HepG2 (cell line): ENCODE measurements at regions not wholly inside any gene's neighbourhood (a gene's known extent, or its start where the extent isn't known, plus 50 kb on each side); places are given as distances from the start of the nearest gene placed in this dataset.

Source experiments
- PHB2 ChIP-seq: fragments of 450-650 bp; IDR thresholded peaks from 2 replicates; pipeline ENCODE4 v1.6.1; 2018; ENCODE audit not compliant: partially characterized antibody
- SAFB2 ChIP-seq: sonication (generic); formaldehyde crosslinking; IDR thresholded peaks from 2 replicates; pipeline ENCODE4 v1.5.1; 2020; ENCODE audit warnings: missing genetic modification reagents, low read depth, mild to moderate bottlenecking, borderline replicate concordance
- TF ChIP-seq, protein P1 (sequence below), 2 experiments: sonication (generic) in 1 of 2; formaldehyde crosslinking in 1 of 2; IDR thresholded peaks; 2 replicates each; pipeline versions ENCODE4 v1.5.1 to v1.6.1; 2011 to 2020; ENCODE audit warnings: borderline replicate concordance in 1 of 2, low read depth in 1 of 2, low read length in 1 of 2, mild to moderate bottlenecking in 1 of 2, missing genetic modification reagents in 1 of 2, moderate library complexity in 1 of 2
- TF ChIP-seq, protein P2 (sequence below): sonication (generic); formaldehyde crosslinking; IDR thresholded peaks from 2 replicates; pipeline ENCODE4 v1.5.0; 2020; ENCODE audit warnings: mild to moderate bottlenecking, missing genetic modification reagents, moderate library complexity

DNA sequence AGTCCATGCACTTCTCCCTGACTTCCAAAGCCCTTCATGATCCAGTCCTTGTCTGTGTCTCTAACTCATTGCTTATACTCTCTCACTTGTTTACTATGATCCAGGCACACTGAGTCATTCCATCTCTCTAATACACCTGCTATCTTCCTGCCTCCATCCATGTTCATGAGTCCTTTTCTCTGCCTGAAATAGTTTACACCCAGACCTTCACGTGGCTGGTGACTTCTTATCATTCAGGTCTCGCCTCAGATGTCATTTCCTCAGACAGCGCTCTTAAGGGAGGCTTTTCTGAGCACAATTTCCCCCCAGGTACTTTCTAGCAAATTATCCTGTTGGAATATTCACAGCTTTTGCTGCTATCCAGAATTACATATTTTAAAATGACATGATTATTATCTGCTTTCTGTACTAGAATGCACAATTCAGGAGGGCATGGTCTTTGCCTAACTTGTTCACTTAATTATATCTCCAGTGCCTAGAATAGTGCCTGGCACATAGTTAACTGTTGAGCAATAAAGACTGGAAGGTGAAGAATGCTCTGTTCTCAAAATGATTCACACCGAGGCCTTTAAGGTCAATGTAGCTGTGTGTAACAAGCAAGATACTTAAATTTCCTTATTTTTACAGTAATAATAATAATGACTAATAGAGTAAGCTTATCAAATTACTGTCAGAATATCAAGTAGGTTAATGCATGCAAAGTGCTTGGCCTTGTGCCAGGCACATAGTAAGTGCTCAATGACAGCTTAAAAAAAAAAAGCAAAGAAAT lies 183.7 kb upstream of the SPRY2 start:
- TF ChIP-seq SAFB2 (CRISPR knock-in tag): no peak
- TF ChIP-seq, protein P1, sequence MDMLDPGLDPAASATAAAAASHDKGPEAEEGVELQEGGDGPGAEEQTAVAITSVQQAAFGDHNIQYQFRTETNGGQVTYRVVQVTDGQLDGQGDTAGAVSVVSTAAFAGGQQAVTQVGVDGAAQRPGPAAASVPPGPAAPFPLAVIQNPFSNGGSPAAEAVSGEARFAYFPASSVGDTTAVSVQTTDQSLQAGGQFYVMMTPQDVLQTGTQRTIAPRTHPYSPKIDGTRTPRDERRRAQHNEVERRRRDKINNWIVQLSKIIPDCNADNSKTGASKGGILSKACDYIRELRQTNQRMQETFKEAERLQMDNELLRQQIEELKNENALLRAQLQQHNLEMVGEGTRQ (IDR thresholded peaks at IDR 0.05; ENCODE audit: low read depth, low read length): no peak
- TF ChIP-seq, protein P1 (CRISPR knock-in tag; IDR thresholded peaks at IDR 0.05; ENCODE audit: borderline replicate concordance): no peak
- TF ChIP-seq, protein P2, sequence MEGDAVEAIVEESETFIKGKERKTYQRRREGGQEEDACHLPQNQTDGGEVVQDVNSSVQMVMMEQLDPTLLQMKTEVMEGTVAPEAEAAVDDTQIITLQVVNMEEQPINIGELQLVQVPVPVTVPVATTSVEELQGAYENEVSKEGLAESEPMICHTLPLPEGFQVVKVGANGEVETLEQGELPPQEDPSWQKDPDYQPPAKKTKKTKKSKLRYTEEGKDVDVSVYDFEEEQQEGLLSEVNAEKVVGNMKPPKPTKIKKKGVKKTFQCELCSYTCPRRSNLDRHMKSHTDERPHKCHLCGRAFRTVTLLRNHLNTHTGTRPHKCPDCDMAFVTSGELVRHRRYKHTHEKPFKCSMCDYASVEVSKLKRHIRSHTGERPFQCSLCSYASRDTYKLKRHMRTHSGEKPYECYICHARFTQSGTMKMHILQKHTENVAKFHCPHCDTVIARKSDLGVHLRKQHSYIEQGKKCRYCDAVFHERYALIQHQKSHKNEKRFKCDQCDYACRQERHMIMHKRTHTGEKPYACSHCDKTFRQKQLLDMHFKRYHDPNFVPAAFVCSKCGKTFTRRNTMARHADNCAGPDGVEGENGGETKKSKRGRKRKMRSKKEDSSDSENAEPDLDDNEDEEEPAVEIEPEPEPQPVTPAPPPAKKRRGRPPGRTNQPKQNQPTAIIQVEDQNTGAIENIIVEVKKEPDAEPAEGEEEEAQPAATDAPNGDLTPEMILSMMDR: no peak
- no peak for TF ChIP-seq PHB2
